Activated naive CD4-positive, alpha-beta T cell treated with Interleukin-2 at 50 U/mL for 16 hours (primary cell): ENCODE measurements at regions not wholly inside any gene's neighbourhood (a gene's known extent, or its start where the extent isn't known, plus 50 kb on each side); places are given as distances from the start of the nearest gene placed in this dataset.

Experiments used
- DNase-seq: peaks from one replicate; pipeline ENCODE4 v3.0.0-alpha.2; 2020

DNA sequence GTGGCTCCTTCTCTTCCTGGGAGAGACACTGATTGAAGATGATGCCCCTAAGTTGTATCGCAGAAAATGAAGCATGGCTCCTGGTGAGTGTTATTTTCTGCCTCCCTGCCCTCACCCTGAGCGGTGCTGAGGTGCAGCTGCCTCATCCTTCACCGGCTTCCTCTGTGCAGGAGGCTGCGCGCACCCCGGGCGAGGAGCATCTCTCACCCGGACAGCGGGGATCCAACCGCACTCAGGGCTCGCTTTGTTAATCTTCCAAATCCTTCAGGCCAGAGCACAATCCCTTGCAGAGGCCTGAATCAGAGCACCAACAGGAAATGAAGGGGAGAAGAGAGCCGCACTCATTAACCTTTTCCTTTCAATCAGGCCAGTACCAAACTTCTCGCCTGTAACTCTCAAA lies 910.3 kb downstream of the CCSER2 start:
- no peak for DNase-seq

GRCh38 chr10:85250304-85250703 lies 921.9 kb downstream of the CCSER2 start:
- DNase-seq: no peak

GRCh38 chr10:85256481-85256880 lies 928.1 kb downstream of the CCSER2 start:
- DNase-seq: no peak

DNA sequence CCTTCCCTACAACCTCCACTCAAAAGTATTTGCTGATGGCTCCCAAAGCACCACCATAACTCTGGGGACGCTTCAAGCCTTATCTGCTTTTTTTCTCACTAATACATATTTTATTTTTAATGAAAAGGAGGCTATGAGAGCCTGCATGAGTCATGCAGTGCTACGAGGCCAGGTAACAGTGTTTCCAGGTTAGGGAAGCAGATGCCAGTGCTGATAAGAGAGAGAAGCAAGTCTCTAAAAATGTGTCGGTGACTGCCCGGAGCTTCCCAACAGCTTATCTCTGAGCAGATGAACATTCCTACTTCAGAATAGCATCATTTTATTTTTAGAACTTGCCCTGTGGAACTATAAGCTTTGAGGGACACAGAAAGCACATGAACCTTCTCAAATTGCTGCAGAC lies 931.5 kb downstream of the CCSER2 start:
- no peak for DNase-seq

DNA sequence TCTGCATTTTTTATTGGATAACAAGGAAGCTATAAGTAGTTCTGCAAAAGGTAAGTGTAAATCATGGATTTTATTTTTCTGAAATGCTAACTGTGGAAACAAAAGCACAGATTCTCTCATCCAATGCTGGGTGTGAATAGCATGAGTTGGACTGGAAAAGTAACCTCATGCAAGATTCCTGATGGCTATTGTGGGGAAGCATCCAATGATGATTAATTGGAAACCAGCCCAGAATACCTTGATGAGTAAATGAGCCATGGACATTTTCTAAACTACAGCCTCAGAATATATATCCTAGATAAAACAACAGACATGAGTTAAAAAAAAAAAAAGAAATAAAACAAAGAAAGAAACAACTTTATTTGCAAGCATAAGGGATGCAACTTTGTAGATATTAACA lies 934.6 kb downstream of the CCSER2 start:
- DNase-seq: no peak

DNA sequence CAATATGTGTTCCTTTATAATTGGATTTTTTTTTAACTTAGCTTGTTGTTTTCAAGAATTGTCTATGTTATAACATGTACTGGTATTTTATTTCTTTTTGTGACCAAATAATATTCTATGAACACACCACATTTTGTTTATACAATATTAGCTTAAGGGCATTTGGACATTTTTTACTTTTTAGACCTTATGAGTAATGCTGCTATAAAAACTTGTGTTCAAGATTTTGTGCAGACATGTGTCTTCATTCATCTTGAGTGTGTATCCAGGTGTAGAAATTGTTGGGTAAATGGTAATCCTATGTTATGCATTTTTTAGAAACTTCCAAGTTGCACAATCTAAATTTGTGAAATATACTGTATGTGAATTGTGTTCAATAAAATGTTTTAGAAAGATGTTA lies 936.7 kb downstream of the CCSER2 start:
- DNase-seq: no peak

GRCh38 chr10:85266808-85267207 lies 938.4 kb downstream of the CCSER2 start:
- no peak for DNase-seq

GRCh38 chr10:85280014-85280413 lies 951.6 kb downstream of the CCSER2 start:
- no peak for DNase-seq

DNA sequence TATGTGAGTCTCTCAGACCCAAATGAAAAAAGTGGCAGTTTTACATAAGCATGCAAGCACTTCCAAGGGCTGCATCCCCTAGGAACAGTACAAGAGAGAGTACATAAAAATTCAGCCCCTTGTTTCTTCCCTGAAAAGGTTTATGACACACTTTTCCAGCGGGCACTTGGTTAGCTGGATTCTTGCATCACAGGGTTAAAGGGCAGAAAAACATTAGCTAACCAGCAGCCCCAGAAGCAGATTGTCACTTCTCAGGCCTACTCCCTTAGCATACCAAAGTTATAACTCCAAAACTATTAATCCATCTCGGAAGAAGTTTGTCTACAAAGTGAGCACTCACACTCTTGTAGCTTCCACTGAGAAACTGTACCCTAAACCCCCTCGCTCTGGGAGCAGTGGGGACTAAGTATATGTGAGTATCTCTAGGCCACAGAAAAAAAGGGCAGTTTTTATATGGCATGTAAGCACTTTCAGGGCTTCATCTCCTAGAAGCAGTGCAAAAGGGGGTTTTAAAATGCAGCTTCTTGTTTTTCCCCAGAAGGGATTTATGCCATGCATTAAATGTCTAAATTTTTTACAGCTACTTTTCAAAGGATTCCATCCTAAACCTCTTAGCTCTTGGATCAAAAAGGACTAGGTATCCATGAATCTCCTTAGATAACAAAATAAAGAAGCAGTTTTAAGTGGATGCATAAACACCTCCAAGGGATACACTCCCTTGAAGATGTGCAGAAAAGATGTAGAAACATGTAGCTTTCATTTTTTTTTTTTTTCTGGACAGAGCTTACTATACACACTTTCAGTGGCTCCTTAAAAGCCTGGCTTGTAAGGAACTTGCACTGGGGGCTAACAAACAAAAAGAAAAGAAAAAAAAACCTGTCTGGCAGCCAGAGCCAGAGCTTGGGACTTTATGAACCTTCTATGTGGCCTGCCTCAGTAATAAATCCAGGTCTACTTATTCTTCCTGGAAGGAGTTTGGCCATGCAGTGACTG lies 956.7 kb downstream of the CCSER2 start:
- DNase-seq: no peak

DNA sequence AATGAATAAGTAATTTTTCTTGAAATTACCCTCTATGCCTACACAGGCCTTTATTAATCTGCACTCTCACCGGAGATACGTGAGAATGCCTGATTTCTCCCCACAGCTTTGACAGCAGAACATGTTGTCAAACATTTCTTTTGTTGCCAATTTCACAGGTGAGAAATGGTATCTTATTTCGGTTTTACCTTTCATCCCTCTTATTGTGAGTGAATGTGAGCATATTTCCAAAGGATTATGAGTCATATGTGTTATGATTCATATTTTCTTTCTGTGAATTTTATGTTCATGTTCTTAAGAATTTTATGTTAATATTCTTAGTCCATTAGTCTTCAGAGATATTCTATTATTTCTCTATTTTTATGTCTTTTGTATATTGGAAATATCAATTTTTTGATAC lies 965.1 kb downstream of the CCSER2 start:
- DNase-seq: no peak

DNA sequence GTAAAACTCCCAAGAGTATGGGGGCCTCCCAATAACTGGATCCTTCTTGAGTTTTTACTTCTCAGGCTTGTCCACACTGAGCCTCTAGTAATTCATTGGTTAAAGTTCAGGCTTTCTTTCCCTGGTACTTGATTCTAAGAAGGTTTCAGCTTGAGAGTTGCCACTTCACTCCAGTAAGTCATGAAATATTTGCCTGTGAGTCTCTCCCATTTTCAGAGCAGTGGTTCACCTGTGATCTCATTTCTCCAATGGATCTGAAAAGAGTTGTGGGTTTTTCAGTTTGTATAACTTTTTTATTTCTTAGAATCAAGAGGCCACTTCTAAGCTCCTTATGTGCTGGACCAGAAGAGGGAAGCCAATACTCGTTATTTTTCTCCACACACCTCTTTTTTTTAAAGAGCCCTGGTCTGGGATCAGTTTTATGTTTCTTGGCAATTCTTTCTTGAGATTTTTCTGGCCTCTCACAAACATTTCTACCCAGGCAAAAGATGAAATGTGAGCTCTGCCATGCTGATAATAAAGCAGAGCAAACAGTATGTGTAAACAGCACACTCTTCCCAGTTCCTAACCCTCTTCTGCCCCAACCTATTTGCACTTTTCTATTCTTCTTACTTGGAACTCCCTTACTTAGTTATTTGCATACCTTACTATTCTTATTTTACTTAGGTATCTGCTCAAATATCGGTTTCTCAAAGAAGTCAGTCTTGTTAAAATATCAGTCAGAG lies 983.4 kb downstream of the CCSER2 start:
- no peak for DNase-seq

GRCh38 chr10:85315657-85316056 lies 987.3 kb downstream of the CCSER2 start:
- no peak for DNase-seq

GRCh38 chr10:85316276-85316675 lies 987.9 kb downstream of the CCSER2 start:
- no peak for DNase-seq

- no peak for DNase-seq
These were observed 989.4 kb downstream of the CCSER2 start for GRCh38 chr10:85317827-85318226.

GRCh38 chr10:85318809-85319807 lies 990.7 kb downstream of the CCSER2 start:
- no peak for DNase-seq

DNA sequence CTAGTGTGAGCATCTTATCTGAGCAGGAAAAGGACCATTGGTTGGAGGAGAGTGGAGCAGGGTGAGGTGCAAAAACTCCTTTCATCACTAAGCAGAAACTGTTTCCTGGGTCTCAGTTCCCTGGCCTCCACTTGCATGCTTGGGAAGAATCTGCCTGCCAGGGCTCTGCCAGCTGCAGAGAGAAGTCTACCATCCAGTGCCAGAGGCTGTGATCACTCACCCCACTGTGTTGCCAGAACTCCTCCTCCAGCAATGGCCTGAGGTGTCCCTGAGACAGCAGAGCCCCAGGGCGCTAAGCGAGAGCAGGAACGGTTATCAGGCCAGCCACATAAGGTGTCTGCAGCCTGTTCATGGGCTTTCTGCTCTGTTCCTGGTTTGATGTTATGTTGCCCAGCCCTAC lies 991.4 kb downstream of the CCSER2 start:
- no peak for DNase-seq

GRCh38 chr10:85333594-85333993 lies 1005.2 kb downstream of the CCSER2 start:
- DNase-seq: no peak

- no peak for DNase-seq
These were observed 1004.2 kb downstream of the GRID1 start for GRCh38 chr10:85362401-85362800.

- DNase-seq: no peak
These were observed 989.4 kb downstream of the GRID1 start for GRCh38 chr10:85377029-85377806.

- DNase-seq: no peak
These were observed 987.3 kb downstream of the GRID1 start for GRCh38 chr10:85379338-85379737.

DNA sequence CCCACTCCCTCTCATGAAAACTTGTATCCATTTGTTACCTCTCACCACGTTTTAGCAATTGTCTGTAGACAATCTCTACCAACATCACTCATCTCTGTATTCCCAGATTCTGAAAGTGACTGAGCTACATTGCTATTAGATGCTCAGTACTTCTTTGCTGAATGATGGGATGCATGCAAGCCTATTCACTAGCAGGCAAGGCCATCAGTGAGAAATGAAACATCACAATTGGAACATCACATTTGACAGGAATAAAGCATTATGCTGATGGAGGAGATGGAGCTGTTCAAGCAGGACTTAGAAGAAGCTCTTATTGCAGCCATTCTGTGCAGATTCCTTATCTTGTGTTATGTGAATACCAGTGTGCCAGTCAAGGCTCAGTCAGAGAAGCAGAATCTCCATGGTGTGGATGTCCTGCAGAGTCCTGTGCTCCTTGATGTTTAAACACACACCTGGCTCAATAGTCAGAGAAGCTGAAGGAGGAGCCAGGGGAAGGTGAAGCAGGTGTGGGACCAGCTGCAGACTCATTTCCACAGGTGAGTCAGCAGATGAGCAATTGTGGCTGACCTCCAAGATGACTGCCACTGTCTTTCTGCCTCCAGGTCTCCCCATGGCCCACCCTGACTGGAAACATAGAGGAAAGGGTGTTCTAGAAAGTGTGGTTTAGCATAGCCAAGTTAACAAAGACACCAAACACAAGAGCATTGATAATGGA lies 965.5 kb downstream of the GRID1 start:
- no peak for DNase-seq
